GM12874 (cell line): ENCODE measurements at regions not wholly inside any gene's neighbourhood (a gene's known extent, or its start where the extent isn't known, plus 50 kb on each side); places are given as distances from the start of the nearest gene placed in this dataset.

Experiments
- TF ChIP-seq, protein P1 (sequence below): IDR thresholded peaks from 2 replicates; pipeline ENCODE4 v1.5.1; 2011; ENCODE audit warnings: low read depth, mild to moderate bottlenecking, control low read depth, low read length, moderate library complexity; ENCODE audit not compliant: insufficient read depth

DNA sequence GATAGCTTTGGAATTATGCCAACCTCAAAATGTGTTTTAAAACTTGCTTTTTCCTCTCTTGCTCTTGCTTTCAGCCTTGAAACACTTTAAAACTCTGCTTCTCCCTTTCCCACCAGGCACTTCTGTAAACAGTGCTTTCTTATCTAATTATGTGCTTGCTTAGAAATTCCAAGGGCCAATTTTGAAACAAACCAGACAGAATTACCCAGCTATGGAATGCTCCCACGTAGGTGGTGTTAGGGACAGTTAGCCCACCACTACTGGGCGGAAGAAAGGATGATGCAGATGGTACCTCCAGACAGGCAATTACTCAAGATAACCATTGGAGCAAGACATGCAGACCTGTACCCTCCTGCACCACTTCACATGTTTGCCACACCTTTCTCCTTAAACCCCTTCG, 523.0 kb upstream of the PTPRD start:
- TF ChIP-seq, protein P1, sequence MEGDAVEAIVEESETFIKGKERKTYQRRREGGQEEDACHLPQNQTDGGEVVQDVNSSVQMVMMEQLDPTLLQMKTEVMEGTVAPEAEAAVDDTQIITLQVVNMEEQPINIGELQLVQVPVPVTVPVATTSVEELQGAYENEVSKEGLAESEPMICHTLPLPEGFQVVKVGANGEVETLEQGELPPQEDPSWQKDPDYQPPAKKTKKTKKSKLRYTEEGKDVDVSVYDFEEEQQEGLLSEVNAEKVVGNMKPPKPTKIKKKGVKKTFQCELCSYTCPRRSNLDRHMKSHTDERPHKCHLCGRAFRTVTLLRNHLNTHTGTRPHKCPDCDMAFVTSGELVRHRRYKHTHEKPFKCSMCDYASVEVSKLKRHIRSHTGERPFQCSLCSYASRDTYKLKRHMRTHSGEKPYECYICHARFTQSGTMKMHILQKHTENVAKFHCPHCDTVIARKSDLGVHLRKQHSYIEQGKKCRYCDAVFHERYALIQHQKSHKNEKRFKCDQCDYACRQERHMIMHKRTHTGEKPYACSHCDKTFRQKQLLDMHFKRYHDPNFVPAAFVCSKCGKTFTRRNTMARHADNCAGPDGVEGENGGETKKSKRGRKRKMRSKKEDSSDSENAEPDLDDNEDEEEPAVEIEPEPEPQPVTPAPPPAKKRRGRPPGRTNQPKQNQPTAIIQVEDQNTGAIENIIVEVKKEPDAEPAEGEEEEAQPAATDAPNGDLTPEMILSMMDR = no peak

GRCh38 chr9:11141357-11141756, 528.6 kb upstream of the PTPRD start:
- TF ChIP-seq, protein P1 = no peak

DNA sequence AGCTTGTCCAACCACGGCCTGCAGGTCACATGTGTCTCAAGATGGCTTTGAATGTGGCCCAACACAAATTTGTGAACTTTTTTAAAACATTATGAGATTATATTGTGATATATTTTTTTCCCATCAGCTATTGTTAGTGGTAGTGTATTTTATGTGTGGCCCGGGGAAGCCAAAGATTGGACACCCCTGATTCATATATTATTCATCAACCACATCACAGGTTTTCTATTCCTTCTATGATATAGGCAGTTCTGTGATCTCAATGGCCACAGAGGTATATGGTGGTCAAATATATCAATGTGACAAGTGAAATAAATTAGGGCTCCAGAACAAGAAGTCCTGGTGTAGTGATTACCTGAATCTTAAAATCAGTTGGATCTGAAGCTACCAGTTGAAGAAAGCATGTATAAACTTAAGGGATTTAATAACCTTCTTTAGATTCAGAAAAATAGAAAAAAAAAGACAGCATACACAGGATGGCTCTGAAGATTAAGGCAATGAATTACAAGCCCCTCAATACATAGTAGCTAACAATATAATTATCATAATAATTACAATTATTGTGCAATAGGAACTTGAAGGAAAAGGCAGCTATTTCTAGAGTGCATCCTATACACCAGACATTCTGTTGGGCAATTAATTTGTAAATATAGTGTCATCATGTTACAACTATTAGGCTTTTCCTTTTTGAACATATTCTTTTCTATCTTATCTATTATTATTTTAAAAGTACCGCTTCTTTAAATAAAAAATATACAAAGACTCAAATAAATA, 530.4 kb upstream of the PTPRD start:
- TF ChIP-seq, protein P1 = no peak

GRCh38 chr9:11144746-11145145, 531.9 kb upstream of the PTPRD start:
- TF ChIP-seq, protein P1 = no peak

DNA sequence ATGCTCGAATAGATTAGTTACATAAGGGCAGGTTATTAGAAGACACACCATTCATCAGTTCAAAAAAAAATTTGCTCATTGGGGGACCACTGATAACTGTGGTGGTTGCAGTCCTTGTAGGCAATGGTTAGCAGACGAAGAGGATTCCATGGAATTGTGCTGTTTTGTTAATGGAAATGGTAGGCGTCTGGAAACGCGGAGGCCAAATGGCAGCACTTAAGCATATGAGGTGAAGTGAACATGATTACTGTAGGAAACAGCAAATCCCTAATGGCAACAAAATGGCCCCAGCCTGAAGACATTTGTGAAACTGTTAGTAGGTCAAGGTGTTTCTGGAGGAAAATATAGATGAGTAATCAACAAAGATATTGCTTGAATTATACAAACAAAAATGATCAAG, 535.4 kb upstream of the PTPRD start:
- TF ChIP-seq, protein P1 = no peak

DNA sequence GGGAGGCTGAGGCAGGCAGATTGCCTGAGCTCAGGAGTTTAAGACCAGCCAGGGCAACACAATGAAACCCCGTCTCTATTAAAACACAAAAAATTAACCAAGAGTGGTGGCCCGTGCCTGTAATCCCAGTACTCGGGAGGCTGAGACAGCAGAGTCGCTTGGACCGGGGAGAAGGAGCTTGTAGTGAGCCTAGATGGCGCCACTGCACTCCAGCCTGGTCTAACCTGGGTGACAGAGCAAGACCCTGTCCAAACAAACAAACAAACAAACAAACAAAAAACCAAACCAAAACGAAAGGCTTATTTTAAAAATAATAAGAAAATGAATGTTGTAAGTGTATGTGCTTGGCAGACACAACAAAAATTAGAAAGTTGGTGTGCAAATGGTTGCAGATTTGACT, 536.3 kb upstream of the PTPRD start:
- TF ChIP-seq, protein P1 = no peak

- TF ChIP-seq, protein P1 = no peak
These were observed 545.3 kb upstream of the PTPRD start for GRCh38 chr9:11158063-11158462.

GRCh38 chr9:11158676-11159075, 545.9 kb upstream of the PTPRD start:
- TF ChIP-seq, protein P1 = no peak
